OCI-LY7 (cell line): ENCODE measurements at regions not wholly inside any gene's neighbourhood (a gene's known extent, or its start where the extent isn't known, plus 50 kb on each side); places are given as distances from the start of the nearest gene placed in this dataset.

Experiments
- EZH2phosphoT487 ChIP-seq: fragments of 200-600 bp; sonication (generic); IDR thresholded peaks from 2 replicates; pipeline ENCODE4 v1.6.1; 2018; ENCODE audit warnings: low read depth, borderline replicate concordance, mild to moderate bottlenecking, mixed run types, antibody characterized with exemption, low read length, moderate library complexity, mixed read lengths
- TF ChIP-seq, protein P1 (sequence below): fragments of 200-600 bp; sonication (generic); conservative IDR thresholded peaks from 2 replicates; pipeline ENCODE4 v1.5.1; 2014; ENCODE audit warnings: mild to moderate bottlenecking, antibody characterized with exemption, low read length, moderate library complexity, mixed read lengths

DNA sequence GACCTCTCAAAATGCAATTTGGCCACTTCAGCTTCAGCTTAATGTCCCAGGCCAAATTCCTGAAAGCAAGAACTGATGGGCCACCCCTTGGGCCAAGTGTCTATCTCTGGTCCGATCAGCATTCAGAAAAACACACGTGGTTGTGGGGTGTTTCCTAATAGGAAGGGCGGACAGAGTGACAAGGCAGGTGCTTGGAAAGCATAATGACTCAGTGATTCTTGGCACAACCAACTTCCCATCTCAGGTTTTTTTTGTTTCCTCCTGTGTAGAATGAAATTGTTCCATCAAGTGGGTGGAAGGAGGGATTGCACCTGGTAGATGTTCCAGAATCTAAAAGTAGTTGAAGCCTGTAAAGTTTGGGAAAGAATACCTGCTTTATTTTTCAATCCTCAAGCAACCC is 155.6 kb downstream of the HS3ST2 start:
- TF ChIP-seq, protein P1, sequence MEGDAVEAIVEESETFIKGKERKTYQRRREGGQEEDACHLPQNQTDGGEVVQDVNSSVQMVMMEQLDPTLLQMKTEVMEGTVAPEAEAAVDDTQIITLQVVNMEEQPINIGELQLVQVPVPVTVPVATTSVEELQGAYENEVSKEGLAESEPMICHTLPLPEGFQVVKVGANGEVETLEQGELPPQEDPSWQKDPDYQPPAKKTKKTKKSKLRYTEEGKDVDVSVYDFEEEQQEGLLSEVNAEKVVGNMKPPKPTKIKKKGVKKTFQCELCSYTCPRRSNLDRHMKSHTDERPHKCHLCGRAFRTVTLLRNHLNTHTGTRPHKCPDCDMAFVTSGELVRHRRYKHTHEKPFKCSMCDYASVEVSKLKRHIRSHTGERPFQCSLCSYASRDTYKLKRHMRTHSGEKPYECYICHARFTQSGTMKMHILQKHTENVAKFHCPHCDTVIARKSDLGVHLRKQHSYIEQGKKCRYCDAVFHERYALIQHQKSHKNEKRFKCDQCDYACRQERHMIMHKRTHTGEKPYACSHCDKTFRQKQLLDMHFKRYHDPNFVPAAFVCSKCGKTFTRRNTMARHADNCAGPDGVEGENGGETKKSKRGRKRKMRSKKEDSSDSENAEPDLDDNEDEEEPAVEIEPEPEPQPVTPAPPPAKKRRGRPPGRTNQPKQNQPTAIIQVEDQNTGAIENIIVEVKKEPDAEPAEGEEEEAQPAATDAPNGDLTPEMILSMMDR, result no peak
- TF ChIP-seq EZH2phosphoT487, result no peak
